NCI-H1105 (cell line): ENCODE measurements at regions not wholly inside any gene's neighbourhood (a gene's known extent, or its start where the extent isn't known, plus 50 kb on each side); places are given as distances from the start of the nearest gene placed in this dataset.
A peak's percentile ranks its signal among the peaks of the same experiment; 100 is the strongest.
"Not testable (repeated sequence)": the region's sequence is repeated elsewhere in the genome, so short reads cannot be mapped to it uniquely, and the experiment has no call there.

Source experiments
- DNase-seq: peaks from one replicate; lab custom pipeline; 2025; lab: John Stamatoyannopoulos, UW

DNA sequence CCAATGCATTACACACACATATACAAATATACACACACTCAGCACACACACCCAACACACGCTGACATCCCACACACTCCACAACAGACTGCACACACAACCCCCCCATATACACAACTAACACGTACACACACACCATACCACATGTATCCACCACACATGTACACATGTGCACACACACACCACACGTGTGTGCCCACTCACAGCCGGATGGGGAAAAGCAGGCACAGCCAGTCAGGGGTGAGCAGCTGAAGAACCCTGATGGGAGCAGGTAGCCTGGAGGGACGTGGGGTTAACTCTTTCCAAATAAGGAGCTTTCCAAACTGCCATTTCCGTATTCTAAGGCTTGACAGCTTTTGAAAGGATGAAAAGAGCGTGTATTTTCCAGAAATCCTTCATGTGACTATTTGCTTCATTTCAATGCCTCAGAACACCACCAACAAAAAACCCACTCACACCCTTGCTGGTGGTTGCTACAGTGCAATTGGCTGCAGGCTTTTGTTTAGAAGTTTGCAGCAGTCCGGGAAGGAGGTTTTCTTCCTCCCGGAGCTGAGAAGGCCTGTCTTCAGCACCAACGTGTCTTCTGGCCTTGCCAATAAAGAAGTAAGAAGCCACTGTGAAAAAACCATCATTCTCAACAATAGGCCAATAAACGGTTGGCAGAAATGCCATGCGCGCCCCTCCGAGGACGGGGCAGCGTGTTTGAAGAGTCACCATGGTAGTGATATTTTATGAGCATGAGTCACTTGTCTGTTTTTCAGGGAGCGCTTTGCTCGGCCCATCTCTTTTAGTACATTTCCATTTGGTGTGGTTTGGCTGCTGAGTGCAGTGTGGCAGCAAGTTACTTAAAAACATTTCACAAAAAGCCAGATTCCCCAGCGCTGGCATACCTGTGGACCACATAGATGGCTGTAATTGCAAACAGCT, 131.3 kb upstream of the GMDS start:
- DNase-seq = no peak

DNA sequence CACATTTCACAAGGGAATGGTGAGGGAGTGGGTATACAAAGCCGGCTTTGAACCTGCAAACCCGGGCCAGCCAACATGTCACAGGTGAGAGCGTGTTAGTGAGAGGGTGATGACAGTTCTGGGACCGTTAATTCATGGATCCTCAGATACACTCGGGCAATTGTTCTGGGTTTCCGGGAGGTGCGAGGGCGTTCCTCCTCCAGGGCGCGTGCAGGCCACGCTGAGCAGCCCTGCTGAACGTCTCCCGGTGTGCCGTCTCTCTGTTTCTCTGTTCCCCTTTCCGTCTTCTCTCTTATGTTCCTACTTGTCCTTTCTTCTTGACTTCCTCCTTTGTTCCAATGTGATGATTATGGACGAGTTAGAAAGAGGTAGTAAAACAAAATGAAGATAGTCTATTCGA, 130.0 kb upstream of the GMDS start:
- no peak for DNase-seq

DNA sequence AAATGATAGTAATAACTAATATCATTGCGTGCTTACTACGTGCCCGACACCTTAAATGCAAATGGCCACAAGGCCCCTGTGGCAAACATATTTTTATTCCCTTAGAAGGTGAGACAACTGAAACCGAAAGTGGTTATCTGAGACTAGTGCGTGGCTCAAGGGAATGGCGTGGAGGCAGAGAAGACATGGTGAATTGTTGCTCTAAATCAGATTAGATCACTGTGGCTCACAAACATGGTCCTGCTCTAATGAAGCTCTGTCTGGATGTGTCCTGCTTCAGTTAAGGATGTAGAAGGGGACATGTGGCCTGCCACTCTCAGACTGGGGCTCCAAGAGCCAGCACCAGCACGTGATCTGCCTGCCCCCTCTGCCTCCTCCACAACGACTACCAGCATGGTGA, 124.2 kb upstream of the GMDS start:
- no peak for DNase-seq

DNA sequence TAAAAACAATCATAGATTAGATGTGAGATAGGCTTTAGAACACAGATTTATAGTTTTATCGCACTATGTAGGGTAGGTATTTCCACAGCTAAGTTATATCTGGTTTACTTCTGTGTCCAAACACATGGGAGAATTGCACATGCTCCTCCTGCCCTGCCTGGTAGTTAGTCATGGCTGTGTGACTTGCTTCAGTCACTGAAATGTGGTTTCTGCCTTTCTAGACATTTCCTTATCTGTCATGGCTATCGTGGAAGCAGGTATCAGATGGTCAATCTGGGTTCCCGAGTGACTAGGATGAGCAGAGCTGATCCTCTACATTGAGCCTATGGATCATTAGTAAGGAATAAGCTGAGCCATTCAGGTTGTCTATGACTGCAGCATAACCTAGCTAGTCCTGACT, 117.8 kb upstream of the GMDS start:
- DNase-seq = no peak

DNA sequence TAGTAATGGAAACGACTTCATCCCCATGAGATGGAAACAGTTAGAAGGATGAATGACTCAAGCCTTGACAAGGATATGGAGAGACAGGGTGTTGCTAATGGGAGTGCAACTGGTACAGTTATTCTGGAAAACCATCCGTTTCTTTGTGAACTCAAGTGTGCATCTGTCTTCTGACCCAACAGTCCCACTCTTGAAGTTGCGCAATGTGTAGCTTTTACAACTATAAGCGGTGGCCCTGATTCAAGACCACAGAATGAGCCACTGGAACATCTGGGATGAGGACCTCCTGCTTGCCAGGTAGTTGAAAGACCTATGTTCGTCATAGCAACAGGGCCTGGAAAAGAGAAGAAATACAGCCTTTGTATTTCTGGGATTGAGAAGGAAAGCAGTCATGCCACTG, 115.8 kb upstream of the GMDS start:
- no peak for DNase-seq

GRCh38 chr6:2360716-2361115, 115.3 kb upstream of the GMDS start:
- DNase-seq = no peak

DNA sequence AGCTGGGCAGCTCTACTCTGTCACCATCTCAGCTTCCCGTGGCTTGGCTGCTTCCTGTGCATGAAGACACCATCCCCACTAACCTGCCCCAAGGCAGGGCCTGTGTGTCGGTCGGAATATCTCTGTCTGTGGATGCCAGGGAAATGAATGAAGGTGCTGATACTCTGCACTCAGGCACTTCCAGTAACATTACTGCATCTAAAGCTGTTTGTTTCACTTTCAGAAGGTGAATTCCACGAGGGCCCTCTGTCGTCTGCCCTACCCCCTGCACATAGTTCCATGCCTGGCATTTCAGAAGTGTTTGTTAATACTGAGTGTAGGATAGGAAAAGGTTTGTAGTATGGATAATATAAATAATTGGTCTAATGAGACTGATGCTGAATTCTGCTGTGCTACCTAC, 114.7 kb upstream of the GMDS start:
- no peak for DNase-seq

DNA sequence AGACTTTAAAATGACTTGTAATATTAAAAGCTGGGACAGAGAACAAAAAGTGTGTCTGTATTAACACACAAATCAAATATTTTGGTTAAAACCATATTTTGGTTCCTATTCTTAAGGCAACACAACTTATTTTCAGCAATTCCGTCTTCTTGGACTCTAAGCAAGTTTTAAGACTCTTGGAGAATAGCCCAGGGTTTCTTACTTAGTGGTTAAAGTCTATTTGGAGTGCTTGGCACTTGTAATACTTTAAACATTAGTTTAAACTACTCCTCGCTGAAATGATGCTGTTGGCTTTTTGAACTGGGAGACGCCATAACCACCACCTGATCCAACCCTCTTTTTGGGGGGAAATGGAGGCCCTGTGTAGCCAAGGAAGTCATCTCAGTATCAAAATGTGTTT, 109.7 kb upstream of the GMDS start:
- DNase-seq = no peak

DNA sequence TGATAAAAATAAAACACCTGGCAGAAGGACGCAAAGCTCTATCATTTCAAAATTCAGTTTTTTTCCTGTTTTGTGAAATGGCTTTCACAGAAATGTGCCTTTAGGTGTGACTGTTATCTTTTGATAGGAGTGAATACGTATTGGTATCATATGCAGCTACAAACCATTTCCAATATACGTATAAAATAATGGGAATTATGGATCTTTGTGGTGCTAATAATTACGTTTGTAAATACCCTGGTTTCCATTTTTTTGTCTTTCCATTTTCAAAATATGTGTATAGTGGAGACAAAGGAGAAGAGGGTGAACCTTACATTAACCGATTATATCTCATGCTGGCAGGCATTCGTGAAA, 108.7 kb upstream of the GMDS start:
- no peak for DNase-seq

GRCh38 chr6:2353412-2354137, 108.2 kb upstream of the GMDS start:
- peak; percentile 39 for DNase-seq

DNA sequence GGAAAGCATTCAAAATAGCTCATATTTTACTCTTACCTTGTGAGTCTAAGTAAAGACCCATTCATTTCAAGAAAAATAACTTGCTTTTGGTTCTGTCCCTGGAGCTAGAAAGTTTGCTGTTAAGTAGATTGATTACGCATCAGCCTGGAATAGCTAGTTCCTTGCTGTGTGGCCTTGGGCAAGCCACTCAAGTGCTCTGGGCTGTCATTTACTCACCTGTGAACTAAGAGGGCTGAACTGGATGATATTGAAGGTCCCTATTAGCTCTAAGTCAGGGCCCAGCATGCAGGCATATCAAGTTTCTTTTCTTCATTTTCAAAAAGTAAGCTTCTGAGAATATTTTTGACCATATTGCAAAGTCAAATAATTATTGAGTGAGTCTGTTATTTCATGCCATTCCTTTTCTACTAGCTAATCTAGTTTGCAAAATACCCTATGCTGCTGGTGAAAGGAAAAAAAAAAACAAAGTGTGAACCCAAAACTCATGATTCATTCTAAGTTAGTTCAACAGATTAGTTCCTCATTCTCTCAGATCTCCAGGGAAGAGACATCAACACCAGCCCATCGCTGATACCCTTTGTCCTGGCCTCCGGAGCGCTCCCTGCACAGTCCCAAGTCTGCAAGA, 106.5 kb upstream of the GMDS start:
- no peak for DNase-seq

DNA sequence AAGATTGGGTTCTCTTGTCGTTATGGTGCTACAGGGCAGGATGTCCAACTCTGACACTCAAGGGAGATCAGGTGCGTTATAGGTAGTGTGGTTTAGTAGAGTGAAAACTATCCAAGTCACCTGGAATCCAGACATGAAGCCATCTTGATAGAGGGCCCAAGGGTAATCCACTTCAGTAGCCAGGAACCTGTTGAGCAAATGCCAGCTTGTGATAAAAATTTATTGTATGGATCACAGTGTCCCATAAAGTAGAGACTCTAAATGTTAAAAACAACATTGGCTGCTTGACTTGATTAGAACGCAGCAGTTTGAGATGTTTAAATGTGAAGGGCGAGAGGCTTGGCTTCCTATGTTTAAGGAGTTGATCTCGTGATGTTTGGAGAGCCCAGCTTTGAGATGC, 105.7 kb upstream of the GMDS start:
- no peak for DNase-seq

DNA sequence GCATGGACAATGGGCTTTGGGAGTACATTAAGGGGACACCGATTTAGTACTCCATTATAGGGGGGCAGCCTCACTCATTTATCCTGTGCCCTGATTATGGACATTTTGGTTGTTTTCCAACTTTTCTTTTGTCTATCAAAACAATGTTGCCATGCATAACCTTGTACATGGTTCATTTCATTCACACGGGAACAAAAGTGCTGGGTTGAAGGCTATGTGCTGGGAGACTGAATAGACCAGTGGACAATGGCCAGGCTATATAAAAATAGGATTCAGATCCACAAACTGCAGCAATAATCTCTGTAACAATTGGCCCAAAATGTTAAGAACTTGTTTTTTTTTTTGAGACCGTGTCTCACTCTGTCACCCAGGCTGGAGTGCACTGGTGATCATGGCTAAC, 100.7 kb upstream of the GMDS start:
- no peak for DNase-seq

DNA sequence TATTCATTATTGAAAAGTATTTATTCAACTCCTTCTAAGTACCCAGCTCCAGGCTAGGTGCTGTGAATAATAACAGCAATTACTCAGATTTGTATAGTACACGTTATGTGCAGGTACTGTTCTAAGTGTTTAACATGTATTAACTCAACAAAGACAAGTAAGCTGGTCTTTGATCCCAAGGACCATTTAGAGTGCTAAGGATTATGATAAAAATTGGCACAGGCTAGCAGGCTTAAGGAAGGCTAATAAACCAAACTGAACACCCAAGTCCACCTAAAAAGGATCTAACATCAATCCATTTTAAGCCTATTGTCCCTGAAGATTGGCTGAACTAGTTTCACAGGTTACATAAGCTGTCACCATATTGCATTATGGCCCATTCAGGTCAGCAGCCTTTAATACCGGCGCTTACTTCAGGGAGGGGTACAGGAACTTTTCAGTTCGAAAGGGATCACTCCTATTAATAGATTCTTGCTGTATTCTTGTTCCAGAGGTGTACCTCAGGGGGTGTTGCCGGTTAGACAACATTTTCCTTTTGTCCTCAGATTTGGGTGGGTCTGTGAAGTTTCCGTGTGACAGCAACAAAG, 99.0 kb upstream of the GMDS start:
- no peak for DNase-seq

DNA sequence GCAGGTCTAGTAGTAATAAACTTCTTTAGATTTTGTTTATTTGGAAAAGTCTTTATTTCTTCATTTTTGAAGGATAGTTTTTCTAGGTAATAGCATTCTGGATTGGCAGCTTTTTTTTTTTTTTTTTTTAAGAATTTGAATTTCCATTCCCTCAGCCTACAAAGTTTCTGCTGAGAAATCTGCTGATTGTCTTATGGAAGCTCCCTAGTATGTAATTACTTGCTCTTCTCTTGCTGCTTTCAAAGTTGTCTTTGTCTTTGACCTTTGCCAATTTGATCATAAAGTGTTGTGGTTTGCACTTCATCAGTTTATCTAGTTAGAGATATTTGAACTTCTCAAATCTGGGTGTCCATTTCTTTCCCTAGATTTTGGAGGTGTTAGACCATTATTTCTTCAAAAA, 82.2 kb upstream of the GMDS start:
- no peak for DNase-seq

DNA sequence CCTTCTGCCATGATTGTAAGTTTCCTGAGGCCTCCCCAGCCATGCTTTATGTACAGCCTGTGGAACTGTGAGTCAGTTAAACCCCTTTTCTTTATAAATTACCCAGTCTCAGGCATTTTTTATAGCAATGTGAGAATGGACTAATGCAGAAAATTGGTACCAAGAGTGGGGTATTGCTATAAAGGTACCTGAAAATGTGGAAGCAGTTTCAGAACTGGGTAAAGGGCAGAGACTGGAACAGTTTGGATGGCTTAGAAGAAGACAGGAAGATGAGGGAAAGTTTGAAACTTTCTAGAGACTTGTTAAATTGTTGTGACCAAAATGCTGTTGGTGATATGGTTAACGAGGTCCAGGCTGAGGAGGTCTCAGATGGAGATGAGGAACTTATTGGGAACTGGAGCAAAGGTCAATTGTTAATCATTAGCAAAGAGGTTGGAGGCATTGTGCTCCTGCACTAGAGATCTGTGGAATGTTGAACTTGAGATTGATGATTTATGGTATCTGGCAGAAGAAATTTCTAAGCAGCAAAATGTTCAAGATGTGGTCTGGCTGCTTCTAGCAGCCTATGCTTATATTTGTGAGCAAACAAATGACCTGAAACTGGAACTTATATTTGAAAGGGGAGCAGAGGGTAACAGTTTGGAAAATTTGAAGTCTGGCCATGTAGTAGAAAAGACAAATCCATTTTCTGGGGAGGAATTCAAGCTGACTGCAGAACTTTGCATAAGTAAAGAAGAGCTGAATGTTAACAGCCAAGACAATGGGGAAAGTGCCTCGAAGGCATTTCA, 79.0 kb upstream of the GMDS start:
- DNase-seq = no peak

GRCh38 chr6:2317498-2317897, 72.1 kb upstream of the GMDS start:
- DNase-seq = not testable (repeated sequence)

DNA sequence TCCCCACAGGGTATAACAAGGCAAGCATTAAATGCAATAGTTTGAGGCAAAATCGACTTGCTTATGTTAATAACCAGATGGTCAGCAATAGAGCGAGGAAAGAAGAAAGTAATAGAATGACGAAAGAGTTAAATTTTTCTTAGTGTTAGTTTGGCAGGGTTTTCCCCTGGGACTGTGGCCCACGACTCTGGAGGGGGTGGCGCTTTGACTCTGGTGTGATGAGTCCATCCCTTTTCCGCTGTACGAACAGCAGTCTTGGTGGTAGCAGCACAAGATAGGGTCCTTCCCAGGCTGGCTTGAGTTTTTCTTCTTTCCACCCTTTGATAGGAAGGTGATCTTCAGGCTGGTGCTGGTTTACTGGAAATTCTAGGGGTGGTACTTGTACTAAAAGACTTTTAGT, 69.2 kb upstream of the GMDS start:
- no peak for DNase-seq

- no peak for DNase-seq
Observed at GRCh38 chr6:2310042-2310441, 64.6 kb upstream of the GMDS start.

DNA sequence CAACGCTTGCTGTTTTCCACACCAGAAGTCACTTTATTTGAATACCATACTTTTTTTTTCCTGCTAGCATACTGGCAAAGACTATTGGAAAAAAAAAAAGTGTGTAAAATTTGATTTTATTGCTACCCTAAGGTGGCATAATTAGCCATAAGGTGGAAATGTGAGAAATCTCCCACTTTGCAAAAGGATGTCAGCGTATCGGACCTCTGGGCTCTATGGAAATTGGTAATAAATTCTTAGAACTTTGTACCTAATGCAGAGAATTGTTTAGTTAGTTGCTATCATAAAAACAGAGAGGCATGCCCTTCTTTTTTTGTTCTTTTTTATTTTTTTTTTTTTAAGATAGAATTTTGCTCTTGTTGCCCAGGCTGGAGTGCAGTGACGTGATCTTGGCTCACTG, 63.7 kb upstream of the GMDS start:
- DNase-seq = no peak

DNA sequence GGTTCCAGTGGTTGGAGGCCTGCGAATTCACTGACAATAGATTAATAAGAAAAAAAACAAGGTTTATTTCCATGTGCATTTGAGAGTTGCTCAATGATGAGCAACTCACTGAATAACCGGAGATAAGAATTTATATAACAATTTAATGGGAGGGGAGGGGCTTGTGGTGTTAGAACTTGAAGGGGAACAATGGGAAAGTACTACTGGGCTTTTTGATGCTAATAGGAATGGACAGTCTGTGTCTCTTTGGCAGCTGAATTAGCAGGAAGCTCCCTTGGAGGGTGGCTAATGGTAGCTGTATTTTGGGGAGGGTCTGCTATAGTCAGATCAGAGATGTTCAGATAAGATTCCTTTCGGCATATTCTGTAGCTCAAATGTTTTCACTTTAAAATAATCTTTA, 62.4 kb upstream of the GMDS start:
- no peak for DNase-seq

DNA sequence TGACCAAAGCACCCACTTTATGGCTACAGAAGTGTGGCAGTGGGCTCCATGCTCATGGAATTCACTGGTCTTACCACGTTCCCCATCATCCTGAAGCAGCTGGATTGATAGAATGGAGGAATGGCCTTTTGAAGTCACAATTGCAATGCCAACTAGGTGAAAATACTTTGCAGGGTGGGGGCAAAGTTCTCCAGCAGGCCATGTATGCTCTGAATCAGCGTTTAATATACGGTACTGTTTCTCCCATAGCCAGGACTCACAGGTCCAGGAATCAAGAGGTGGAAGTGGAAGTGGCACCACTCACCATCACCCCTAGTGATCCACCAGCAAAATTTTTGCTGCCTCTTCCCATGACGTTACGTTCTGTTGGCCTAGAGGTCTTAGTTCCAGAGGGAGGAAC, 60.5 kb upstream of the GMDS start:
- DNase-seq = no peak
